NCI-H1105 treated with DMSO at 0.1 percent for 48 hours (cell line): ENCODE measurements at regions not wholly inside any gene's neighbourhood (a gene's known extent, or its start where the extent isn't known, plus 50 kb on each side); places are given as distances from the start of the nearest gene placed in this dataset.
A peak's percentile ranks its signal among the peaks of the same experiment; 100 is the strongest.

ENCODE experiments used
- DNase-seq: peaks from one replicate; lab custom pipeline; 2025; lab: John Stamatoyannopoulos, UW

DNA sequence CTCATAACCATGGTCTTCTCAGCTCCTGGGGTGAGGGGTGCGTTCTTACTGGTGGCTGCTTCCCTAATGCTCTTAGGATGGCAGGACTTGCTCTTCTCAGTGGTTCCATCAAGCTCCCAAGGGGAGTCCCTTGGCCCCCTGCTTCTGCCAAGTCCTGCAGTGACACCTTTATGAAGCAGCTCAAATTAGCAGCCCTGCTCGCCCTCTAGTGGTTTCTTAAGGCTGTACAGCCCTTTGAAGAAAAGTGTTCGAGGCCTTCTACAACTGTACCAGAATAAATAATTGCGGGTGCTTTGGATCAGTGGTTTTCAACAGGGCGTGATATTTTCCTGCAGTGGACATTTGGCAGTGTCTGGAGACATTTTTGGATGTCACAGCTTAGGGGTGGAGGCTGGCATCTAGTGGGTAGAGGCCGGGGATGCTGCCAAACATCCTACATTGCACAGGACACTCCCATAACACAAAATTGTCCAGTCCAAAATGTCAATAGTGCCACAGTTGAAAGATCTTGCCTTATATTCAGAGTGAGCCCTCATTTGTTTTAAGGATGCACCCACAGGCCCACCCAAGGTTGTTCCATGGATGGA, 204.7 kb upstream of the S100G start:
- peak; percentile 14 for DNase-seq

DNA sequence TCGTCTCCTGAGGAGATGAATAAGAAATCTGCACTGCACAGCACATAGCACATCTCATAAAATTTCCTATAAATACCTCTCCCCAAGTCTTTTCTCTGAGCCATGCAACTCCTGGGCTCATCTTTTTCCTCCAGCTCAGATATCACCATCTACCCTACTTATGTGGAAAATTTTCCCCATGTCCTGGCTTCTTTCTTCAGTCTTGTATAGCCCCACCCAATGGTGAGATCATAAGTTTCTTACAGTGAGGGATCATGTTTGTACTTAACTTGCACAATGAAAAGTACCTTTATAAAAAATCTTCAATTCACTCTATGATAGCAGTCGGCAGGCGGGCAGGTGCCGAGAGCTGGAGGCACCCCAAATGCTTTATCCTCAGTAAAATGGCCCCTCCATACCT, 198.6 kb upstream of the S100G start:
- DNase-seq, result no peak

DNA sequence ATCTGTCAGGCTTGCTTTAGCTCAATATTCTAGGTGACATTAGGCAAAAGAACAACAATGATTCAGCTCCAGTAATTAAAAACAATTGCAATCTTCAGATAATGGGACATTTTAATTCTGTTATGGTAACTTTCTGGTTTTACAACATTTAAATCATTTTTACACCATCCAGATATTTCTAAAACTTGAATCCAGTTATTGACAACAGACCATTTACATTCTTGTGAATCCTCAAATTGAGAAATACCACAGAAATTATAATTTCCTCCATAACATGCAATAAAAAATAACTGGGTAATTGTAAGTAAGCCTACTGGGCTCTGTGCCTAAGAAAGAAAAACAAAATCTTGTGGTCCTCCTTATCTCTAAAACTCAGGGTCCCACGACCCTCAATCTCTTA, 195.0 kb upstream of the S100G start:
- no peak for DNase-seq

DNA sequence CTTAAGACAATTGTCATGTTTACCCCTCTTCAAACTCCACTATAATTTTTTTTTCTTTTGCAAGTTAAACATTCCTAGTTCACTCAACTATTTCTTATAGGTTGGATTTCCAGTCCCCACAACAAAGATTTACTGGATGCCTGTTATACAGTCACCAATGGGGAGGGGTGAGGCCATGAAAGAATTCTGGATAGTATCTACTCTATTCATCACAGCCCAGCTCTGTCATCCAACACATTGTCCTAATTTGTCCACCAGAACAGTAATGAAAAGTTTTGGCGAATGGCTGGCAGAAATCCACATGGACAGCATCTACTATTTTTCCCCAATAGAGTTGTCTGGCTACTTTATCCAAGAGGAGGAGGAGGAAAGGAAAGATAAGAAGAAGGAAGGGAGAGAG, 192.7 kb upstream of the S100G start:
- no peak for DNase-seq

- peak; percentile 30 for DNase-seq
Measured at GRCh38 chrX:16458208-16458607, 191.8 kb upstream of the S100G start.

- no peak for DNase-seq
Measured at GRCh38 chrX:16459008-16459407, 190.9 kb upstream of the S100G start.

DNA sequence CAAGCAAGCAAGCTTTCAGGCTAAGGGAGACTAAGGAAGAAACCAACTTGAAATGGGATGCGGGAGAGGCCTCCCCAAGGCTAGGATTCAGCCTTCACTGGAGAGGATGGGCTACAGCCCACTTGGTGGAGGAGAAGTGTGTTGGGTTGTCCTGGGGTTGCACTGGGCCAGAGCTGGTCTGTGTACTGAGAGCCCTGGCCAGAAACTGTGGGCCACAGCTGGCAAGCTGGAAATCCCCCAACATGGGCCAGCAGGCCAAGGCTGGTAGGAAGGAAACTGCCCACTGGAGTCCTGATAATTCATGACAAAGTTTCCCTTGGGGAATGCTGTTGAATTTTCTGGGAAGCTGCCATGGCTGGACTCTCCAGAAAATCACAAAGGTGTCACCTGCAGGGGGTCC, 188.0 kb upstream of the S100G start:
- DNase-seq, result no peak

- no peak for DNase-seq
Measured at GRCh38 chrX:16462912-16463311, 187.0 kb upstream of the S100G start.

DNA sequence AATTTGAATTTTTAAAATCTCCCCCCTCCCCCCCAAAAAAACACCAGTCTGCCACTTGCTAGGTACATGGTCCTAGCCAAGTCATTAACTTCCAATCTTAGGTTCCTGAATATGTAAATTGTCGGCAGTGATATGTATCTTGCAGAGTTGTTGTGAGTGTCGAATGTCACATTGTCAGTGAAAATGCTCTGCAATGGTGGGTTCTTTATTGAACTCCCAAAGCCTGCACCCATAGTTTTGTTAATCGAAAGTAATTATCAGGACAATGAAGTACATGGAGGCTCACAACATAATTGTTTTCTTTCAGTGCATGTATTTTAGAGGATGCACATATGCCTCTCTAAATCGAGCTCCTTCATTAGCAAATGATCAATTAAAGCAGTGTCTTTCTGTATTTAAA, 185.6 kb upstream of the S100G start:
- DNase-seq, result no peak

DNA sequence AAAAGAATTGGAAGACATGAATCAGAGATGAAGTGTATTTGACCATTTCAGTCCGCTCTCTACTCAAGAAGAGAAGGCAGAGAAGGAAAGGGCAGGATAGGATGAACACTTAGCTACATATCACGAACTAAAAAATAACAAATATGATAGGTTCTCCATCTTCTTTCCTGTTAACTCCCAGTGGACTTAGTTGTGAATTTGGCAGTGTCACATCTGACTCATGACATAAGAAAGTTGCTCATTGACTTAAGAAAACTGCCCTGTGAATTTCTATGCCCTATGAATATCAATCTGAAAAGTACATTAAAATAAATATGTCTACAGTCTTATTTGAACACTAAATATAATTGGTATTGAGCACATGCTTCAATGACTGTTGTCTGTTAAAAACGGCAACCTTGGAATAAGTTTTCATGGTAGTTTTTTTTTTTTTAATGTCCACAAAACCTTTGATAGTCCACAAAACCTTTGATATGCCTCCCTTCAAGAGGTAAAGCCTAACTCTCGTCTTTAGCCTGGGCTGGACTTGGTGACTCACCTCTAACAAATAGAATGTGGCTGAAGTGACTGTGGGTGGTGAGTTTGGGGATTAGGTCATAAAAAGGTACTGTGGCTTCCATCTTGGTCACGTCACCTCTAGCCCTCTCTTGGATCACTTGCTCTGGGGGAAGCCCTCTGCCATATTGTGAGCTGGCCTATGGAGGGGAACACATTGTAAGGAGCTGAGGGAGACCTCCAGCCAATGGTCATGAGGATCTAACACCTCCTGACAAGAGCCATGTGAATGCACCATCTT, 184.7 kb upstream of the S100G start:
- DNase-seq, result no peak

DNA sequence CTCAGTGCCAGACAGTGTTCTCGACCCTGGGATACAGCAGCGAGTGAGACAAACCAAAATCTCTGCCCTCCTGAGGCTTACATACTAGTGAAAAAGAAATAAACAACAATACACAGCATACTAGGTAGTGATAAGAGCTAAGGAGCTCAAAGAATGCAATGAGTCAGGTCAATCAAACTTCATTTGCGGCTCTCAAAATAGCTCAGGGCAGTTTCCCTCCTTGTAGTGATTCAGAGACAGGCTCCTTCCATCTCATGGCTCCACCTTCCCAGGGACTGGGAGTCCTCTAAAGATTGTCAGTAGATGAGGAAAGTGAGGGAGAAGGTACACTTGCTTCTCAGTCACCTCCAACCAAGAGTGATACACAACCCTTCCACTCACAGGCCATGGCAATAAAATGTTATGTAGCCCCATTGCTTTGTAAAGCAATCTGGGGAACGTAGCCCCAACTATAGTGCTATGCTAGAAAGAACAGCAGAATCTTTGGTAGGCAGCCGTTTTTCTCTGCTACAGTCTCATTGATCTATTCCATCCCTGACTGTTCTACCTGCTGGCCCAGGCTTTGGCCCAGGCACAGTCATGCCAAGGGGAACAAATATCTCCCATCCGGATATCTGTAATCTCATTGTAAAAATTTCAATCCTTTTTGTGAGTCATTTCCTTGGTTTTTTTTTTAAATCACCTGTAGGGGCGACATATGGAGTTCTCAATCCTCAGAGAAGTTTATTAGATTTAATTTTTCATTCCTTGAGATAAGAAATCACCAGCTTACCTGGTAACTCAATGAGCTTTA, 183.1 kb upstream of the S100G start:
- no peak for DNase-seq

GRCh38 chrX:16469870-16470269, 180.1 kb upstream of the S100G start:
- no peak for DNase-seq

DNA sequence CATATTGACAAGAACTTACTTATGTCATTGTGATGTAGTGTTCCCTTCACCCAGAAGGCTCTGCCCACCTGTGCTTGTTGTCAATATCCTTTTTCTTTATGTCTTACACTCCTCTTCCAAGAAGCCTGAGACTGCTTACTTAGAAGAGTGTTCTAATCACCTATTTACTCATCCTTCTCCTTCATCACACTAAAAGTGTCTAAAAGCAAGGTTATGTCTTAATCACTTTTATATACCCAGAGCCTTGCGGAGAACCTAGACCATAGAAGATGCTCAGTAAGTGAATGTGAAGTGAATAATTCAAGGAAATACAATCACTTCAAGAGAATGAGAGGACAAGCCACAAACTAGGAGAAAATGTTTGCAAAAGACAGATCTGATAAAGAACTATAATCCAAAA, 177.6 kb upstream of the S100G start:
- DNase-seq, result peak; percentile 0

DNA sequence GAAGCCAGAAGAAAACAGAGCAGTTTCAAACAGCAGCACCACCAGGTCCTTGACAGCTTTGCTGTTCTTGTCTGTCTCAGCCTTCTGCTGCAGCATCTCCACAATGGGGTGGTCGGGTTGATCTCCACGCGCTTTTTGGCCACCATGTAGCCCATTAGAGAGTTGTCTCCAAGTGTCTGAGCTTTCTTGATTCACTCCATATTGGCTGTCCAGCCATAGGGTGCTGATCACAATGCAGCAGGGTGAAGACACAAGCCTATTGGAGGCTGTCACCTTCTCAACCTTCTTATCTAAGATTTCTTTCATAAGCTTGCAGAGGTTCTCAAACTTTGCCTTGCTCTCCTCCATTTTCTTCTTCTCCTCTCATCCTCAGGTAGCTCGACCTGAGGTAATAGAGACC, 175.4 kb upstream of the S100G start:
- no peak for DNase-seq

DNA sequence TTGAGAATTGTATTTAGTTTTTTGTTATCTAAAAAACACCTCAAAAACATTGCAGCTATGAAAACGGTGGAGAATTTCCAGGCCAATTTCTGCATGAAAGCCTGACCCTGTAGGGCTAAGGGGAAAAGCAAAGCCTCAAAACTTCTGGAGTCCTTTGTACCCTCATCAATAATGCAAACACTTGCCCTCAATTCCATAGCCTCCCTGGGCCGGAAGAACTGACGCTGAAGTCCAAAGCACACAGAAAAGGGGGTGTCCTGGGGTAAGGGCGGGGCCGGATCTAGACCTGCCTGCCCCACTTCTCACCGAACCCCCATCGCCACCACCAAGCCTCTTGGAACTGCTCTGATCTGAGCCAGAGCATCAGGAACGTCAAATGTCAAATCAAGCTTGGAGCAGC, 173.9 kb upstream of the S100G start:
- DNase-seq, result no peak

GRCh38 chrX:16476692-16477091, 173.3 kb upstream of the S100G start:
- DNase-seq, result no peak

GRCh38 chrX:16479206-16479869, 170.6 kb upstream of the S100G start:
- DNase-seq, result no peak

DNA sequence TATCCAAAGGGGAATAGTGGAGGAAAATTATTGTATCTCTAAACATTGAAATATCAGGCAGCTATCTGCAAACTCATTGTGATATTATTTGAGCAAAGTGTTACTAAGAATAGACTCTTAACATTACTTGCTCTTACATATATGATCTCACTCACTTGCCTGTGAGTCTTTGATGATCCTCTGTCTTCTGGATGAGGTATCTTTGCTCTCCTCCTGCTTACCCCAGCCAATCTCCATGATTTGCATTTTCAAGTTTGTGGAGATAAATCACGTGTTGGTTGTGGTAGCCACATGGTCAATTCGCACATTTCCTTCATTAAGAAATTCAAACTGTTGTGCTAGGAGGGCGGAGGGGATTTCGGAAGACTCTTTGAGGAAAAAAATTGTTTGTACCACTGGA, 169.9 kb upstream of the S100G start:
- no peak for DNase-seq

DNA sequence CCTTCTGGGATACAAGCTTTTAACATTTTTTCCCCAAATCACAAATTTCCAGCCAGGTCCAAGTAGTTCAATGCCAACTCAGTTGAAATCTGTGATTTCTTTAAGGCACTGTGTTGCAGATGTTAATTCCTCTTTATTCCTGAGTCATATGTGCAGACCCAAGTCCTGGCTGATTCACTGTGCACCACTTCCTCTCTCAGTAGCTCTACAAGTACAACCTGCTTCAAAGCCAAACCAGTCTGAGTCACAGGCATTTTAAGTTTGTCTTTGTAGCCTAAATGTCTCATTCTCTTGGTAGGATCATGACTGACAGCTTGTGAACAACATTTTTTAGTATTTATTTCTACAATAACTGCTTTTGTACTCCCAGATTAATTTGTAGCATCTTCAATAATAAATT, 165.6 kb upstream of the S100G start:
- DNase-seq, result no peak

DNA sequence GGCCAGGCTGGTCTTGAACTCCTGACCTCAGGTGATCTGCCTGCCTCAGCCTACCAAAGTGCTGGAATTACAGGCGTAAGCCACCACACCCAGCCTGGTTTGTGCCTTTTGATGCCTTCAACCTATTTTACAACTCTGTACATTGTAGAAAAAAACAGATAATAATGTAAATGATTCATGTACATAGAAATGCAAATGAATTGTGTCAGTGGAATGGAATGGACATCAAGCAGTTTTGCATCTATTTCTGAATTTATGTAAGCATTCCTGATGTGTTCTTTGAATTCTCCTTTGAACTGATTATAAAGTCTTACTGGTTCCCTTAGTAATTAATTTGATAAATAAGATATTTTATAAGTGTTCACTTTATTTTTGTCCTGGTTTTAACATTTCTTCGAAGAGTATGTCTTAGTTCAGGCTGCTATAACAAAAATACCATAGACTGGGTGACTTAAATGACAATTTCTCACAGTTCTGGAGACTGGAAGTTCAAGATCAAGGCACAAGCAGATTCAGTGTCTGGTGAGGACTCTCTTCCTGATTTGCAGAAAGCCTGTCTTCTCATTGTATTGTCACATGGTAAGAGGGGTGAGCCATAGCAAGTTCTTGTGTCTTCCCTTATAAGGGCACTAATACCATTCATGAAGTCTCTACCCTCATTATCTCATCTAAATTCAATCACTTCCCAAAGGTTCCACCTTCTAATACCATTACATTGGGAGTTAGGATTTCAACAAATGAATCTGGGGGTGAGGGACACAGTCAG, 162.2 kb upstream of the S100G start:
- DNase-seq, result no peak

DNA sequence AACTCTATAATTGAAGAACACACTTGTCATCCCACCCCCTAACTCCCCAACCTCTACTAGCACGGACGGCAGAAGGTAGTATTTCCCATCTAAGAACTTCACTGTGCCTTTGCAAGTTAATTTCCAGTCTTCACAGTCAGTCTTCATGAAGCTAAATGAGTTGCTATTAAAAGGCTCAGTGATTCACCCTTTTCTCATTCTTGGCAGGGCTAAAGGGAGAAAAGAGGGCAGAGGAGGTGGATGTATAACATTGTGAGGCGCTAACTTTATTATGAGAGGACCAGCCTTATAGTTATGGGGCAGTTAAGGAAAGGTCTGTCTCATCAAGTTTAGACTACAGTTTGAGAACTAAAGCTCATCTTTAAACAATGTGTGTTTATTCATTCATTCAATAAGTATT, 161.0 kb upstream of the S100G start:
- no peak for DNase-seq

DNA sequence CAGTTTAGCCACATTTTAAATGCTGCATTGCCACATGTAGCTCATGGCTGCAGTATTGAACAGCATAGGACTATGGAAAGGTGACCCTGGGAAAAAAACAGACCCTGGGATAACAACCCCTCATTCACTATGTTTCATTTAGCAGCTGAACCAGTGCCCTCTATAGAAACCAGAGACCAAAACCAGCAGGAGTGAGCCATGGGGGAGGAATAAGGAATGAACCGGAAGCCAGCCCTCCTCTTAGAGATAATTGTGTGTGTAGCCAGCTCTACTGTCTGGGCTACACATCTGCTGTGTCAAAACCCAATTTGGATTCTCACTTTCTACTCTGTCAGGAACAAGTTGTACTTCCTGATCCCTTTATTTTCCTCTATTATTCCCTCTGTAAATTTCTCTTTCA, 158.5 kb upstream of the S100G start:
- no peak for DNase-seq
